Tibial nerve (tissue), 4 donors: ENCODE measurements at regions not wholly inside any gene's neighbourhood (a gene's known extent, or its start where the extent isn't known, plus 50 kb on each side); places are given as distances from the start of the nearest gene placed in this dataset.
A peak's percentile ranks its signal among the peaks of the same experiment; 100 is the strongest.

Source experiments
- DNase-seq, 2 donors: peaks; one replicate each; pipeline ENCODE4 v3.0.0-alpha.2; 2019; ENCODE audit warnings: low spot score in 2 of 2
- H3K27ac ChIP-seq, 4 donors: fragments of 200-600 bp; sonication (generic) in 3 of 4; one replicate each; pipeline ENCODE4 v1.5.1; 2017 to 2019; ENCODE audit warnings: mild to moderate bottlenecking in 1 of 4
- H3K27me3 ChIP-seq, 2 donors: fragments of 200-600 bp; sonication (generic) in 1 of 2; one replicate each; pipeline versions ENCODE4 v1.5.1 to v1.6.0; 2017 to 2019
- H3K36me3 ChIP-seq, 3 donors: fragments of 200-600 bp; sonication (generic); one replicate each; pipeline ENCODE4 v1.5.1; 2018 to 2019
- H3K4me1 ChIP-seq, 4 donors: fragments of 200-600 bp; sonication (generic) in 3 of 4; one replicate each; pipeline ENCODE4 v1.5.1; 2017 to 2019
- H3K4me3 ChIP-seq, 4 donors: fragments of 200-600 bp; sonication (generic) in 3 of 4; one replicate each; pipeline ENCODE4 v1.5.1; 2017 to 2019; ENCODE audit warnings: mild to moderate bottlenecking in 1 of 4, moderate library complexity in 1 of 4
- H3K9me3 ChIP-seq, 4 donors: fragments of 200-600 bp; sonication (generic) in 3 of 4; one replicate each; pipeline ENCODE4 v1.5.1; 2017 to 2019
- EP300 ChIP-seq, 2 donors: sonication (generic); formaldehyde crosslinking; IDR thresholded peaks; one replicate each; pipeline ENCODE4 v1.6.1; 2017; ENCODE audit warnings: antibody characterized with exemption in 2 of 2, mild to moderate bottlenecking in 1 of 2
- POLR2A ChIP-seq, 2 donors: fragments of 450-650 bp; IDR thresholded peaks; one replicate each; pipeline ENCODE4 v1.6.1; 2017; ENCODE audit warnings: antibody characterized with exemption in 2 of 2, mild to moderate bottlenecking in 2 of 2, moderate library complexity in 2 of 2
- WGBS, 2 donors: methylation state at CpG; one replicate each; pipeline ENCODE4 v1.1.5; 2018; 5-methylcytosine and 5-hydroxymethylcytosine counted together
- TF ChIP-seq, protein P1 (sequence below), 5 experiments: fragments of 200-600 bp in 3 of 5; fragments of 450-650 bp in 2 of 5; sonication (generic) in 3 of 5; IDR thresholded peaks; one replicate each; pipeline ENCODE4 v1.5.1; 2016 to 2019; ENCODE audit warnings: antibody characterized with exemption in 5 of 5, mild to moderate bottlenecking in 3 of 5, moderate library complexity in 2 of 5

DNA sequence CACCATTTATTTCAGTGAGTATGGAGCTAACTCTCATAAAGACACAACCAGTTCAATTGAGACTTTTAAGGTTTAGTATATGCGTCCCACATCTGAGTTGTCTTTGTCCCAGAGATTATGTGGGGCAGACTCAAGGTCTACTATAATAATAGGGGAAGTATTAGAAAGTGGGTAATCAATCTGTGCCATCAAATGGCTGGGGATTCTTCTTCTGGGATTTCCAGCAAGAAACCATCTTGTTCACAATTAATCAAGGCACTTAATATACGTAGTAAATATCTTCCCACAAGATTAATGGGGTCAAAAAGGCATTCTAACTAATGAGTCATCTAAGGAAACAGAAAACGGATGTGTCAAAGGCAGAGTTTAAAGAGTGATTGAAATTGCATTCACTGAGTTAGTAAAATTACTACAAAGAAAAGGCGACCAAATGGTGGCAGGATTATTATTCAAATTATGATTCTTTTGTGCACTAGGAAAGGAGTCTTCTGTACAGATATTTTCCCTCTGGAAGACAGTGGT lies 179.8 kb upstream of the REG3G start:
- Histone ChIP-seq H3K4me3 (no peak overlapping the region), H3K9me3 (no peaks in the 10 kb centered on the region), H3K27ac (no peak overlapping the region), H3K4me1 (no peaks in the 10 kb centered on the region), H3K27me3 (no peaks in the 10 kb centered on the region), H3K36me3 (no peaks in the 10 kb centered on the region)
- TF ChIP-seq POLR2A (IDR thresholded peaks at IDR 0.05), result no peak
- WGBS, 2 donors, result 43 to 56% methylated on average over 4 of the region's 4 CpGs
- DNase-seq, result no peak

GRCh38 chr2:78861546-78861945 lies 164.0 kb upstream of the REG3G start:
- Histone ChIP-seq H3K4me1 (no peaks in the 10 kb centered on the region), H3K4me3 (no peak overlapping the region), H3K9me3 (no peaks in the 10 kb centered on the region), H3K27me3 (no peaks in the 10 kb centered on the region), H3K36me3 (no peaks in the 10 kb centered on the region), H3K27ac (no peak overlapping the region)
- no peak for DNase-seq
- 61 to 75% methylated on average over 6 of the region's 6 CpGs for WGBS, 2 donors
- TF ChIP-seq, protein P1, sequence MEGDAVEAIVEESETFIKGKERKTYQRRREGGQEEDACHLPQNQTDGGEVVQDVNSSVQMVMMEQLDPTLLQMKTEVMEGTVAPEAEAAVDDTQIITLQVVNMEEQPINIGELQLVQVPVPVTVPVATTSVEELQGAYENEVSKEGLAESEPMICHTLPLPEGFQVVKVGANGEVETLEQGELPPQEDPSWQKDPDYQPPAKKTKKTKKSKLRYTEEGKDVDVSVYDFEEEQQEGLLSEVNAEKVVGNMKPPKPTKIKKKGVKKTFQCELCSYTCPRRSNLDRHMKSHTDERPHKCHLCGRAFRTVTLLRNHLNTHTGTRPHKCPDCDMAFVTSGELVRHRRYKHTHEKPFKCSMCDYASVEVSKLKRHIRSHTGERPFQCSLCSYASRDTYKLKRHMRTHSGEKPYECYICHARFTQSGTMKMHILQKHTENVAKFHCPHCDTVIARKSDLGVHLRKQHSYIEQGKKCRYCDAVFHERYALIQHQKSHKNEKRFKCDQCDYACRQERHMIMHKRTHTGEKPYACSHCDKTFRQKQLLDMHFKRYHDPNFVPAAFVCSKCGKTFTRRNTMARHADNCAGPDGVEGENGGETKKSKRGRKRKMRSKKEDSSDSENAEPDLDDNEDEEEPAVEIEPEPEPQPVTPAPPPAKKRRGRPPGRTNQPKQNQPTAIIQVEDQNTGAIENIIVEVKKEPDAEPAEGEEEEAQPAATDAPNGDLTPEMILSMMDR (IDR thresholded peaks at IDR 0.05), result peak in 2 of 5 experiments; percentile 14 to 24
- TF ChIP-seq EP300 (IDR thresholded peaks at IDR 0.05), result no peak
- TF ChIP-seq POLR2A (IDR thresholded peaks at IDR 0.05), result no peak

GRCh38 chr2:78864205-78864604 lies 161.3 kb upstream of the REG3G start:
- H3K4me3 ChIP-seq, result no peak overlapping the region
- H3K27ac ChIP-seq, result no peak overlapping the region
- WGBS, 2 donors, result 91% methylated on average over 3 of the region's 3 CpGs
- no peak for DNase-seq
- no peaks in the 10 kb centered on the region for H3K36me3 ChIP-seq
- H3K27me3 ChIP-seq, result no peaks in the 10 kb centered on the region
- H3K9me3 ChIP-seq, result no peaks in the 10 kb centered on the region
- H3K4me1 ChIP-seq, result no peaks in the 10 kb centered on the region
- TF ChIP-seq, protein P1 (IDR thresholded peaks at IDR 0.05), result no peak
- TF ChIP-seq POLR2A (IDR thresholded peaks at IDR 0.05) (no peak), EP300 (IDR thresholded peaks at IDR 0.05) (no peak)

DNA sequence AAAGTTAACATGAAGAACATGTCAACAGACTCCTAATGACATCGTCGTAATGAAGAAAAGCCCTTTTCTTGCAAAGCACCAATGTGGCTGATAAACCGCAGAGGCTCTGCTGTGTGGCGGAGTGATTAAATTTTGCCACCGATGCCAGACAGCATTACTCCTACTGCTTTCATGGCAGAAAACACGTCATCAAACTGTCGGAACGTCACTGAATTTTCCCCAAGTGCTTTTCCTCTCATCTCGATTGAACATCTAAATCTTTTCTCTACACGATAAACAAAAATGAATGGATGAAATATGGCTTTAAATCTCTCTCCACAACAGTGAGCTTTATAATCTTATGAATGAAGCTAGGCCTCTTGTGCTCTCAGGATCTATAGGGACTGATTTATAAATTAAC lies 159.8 kb upstream of the REG3G start:
- H3K4me3 ChIP-seq, result no peak overlapping the region
- no peaks in the 10 kb centered on the region for H3K27me3 ChIP-seq
- H3K36me3 ChIP-seq, result no peaks in the 10 kb centered on the region
- no peaks in the 10 kb centered on the region for H3K9me3 ChIP-seq
- DNase-seq, result no peak
- H3K4me1 ChIP-seq, result no peaks in the 10 kb centered on the region
- WGBS, 2 donors, result 72 to 74% methylated on average over 10 of the region's 10 CpGs
- no peak overlapping the region for H3K27ac ChIP-seq
- TF ChIP-seq, protein P1 (IDR thresholded peaks at IDR 0.05), result no peak
- TF ChIP-seq EP300 (IDR thresholded peaks at IDR 0.05) (no peak), POLR2A (IDR thresholded peaks at IDR 0.05) (no peak)

- TF ChIP-seq, protein P1 (IDR thresholded peaks at IDR 0.05), result no peak
- TF ChIP-seq EP300 (IDR thresholded peaks at IDR 0.05) (no peak), POLR2A (IDR thresholded peaks at IDR 0.05) (no peak)
- Histone ChIP-seq H3K4me1 (no peaks in the 10 kb centered on the region), H3K27me3 (no peaks in the 10 kb centered on the region), H3K9me3 (no peaks in the 10 kb centered on the region), H3K4me3 (no peak overlapping the region), H3K36me3 (no peaks in the 10 kb centered on the region), H3K27ac (no peak overlapping the region)
- 61 to 68% methylated on average over 1 of the region's 1 CpG for WGBS, 2 donors
- no peak for DNase-seq
Observed at GRCh38 chr2:78870343-78870967, 155.0 kb upstream of the REG3G start.
